H9 (cell line): ENCODE measurements at regions not wholly inside any gene's neighbourhood (a gene's known extent, or its start where the extent isn't known, plus 50 kb on each side); places are given as distances from the start of the nearest gene placed in this dataset.

ENCODE experiments used
- DNase-seq: peaks from one replicate; pipeline ENCODE4 v3.0.0-alpha.2; 2017
- H2AFZ ChIP-seq: one replicate; pipeline ENCODE4 v1.6.1; 2013; ENCODE audit warnings: mild to moderate bottlenecking, low read length, control low read depth, moderate library complexity
- H2AK5ac ChIP-seq: 2 replicates; pipeline ENCODE4 v1.6.1; 2013; ENCODE audit warnings: low read length, control low read depth, mixed read lengths; ENCODE audit not compliant: insufficient read length
- H2BK120ac ChIP-seq: one replicate; pipeline ENCODE4 v1.6.1; 2013; ENCODE audit warnings: low read depth, mild to moderate bottlenecking, low read length, control low read depth, inconsistent platforms; ENCODE audit not compliant: poor library complexity, severe bottlenecking
- H2BK12ac ChIP-seq: 2 replicates; pipeline ENCODE4 v1.6.1; 2013; ENCODE audit warnings: low read length, control low read depth, mixed read lengths, low read depth; ENCODE audit not compliant: insufficient read length
- H2BK15ac ChIP-seq: 2 replicates; pipeline ENCODE4 v1.6.1; 2013; ENCODE audit warnings: low read depth, low read length, control low read depth
- H2BK20ac ChIP-seq: one replicate; pipeline ENCODE4 v1.6.1; 2013; ENCODE audit warnings: low read depth, mild to moderate bottlenecking, low read length, control low read depth, inconsistent platforms; ENCODE audit not compliant: poor library complexity, severe bottlenecking
- H2BK5ac ChIP-seq: 2 replicates; pipeline ENCODE4 v1.6.1; 2013; ENCODE audit warnings: low read length, control low read depth, mixed read lengths; ENCODE audit not compliant: insufficient read length
- H3K14ac ChIP-seq: 2 replicates; pipeline ENCODE4 v1.6.1; 2013; ENCODE audit warnings: low read length, control low read depth; ENCODE audit not compliant: insufficient read depth
- H3K18ac ChIP-seq: 2 replicates; pipeline ENCODE4 v1.6.1; 2013; ENCODE audit warnings: low read depth, mild to moderate bottlenecking, mixed read lengths, low read length, control low read depth; ENCODE audit not compliant: insufficient read length
- H3K23ac ChIP-seq: 2 replicates; pipeline ENCODE4 v1.6.1; 2013; ENCODE audit warnings: low read length, control low read depth, mixed read lengths, low read depth; ENCODE audit not compliant: insufficient read length
- H3K23me2 ChIP-seq: 2 replicates; pipeline ENCODE4 v1.6.1; 2013; ENCODE audit warnings: low read depth, mild to moderate bottlenecking, mixed read lengths, low read length, control low read depth; ENCODE audit not compliant: insufficient read length, poor library complexity, severe bottlenecking
- H3K27ac ChIP-seq: 2 replicates; pipeline ENCODE4 v1.5.1; 2013; ENCODE audit warnings: low read length, control low read depth, mixed read lengths, low read depth; ENCODE audit not compliant: insufficient read length
- H3K27me3 ChIP-seq: 2 replicates; pipeline ENCODE4 v1.6.1; 2013; ENCODE audit warnings: low read length, control low read depth, inconsistent platforms; ENCODE audit not compliant: insufficient read depth
- H3K4ac ChIP-seq: 2 replicates; pipeline ENCODE4 v1.6.1; 2013; ENCODE audit warnings: low read depth, mild to moderate bottlenecking, control low read depth, inconsistent platforms, low read length, moderate library complexity
- H3K4me1 ChIP-seq: 2 replicates; pipeline ENCODE4 v1.6.1; 2013; ENCODE audit warnings: low read length, control low read depth, inconsistent platforms; ENCODE audit not compliant: insufficient read depth
- H3K4me2 ChIP-seq: 2 replicates; pipeline ENCODE4 v1.6.1; 2013; ENCODE audit warnings: low read length, control low read depth, mixed read lengths; ENCODE audit not compliant: insufficient read length, insufficient read depth
- H3K56ac ChIP-seq: 2 replicates; pipeline ENCODE4 v1.6.1; 2013; ENCODE audit warnings: low read depth, mild to moderate bottlenecking, mixed read lengths, low read length, control low read depth; ENCODE audit not compliant: insufficient read length
- H3K79me1 ChIP-seq: 2 replicates; pipeline ENCODE4 v1.6.1; 2013; ENCODE audit warnings: low read depth, mild to moderate bottlenecking, moderate library complexity, low read length, control low read depth, inconsistent platforms; ENCODE audit not compliant: insufficient read depth, poor library complexity, severe bottlenecking
- H3K79me2 ChIP-seq: 2 replicates; pipeline ENCODE4 v1.6.1; 2013; ENCODE audit warnings: low read length, control low read depth, inconsistent platforms; ENCODE audit not compliant: insufficient read depth
- H3K9ac ChIP-seq: 2 replicates; pipeline ENCODE4 v1.6.1; 2013; ENCODE audit warnings: low read length, control low read depth, mixed read lengths; ENCODE audit not compliant: insufficient read length; ENCODE audit errors: extremely low read depth
- H3K9me3 ChIP-seq: one replicate; pipeline ENCODE4 v1.6.1; 2013; ENCODE audit warnings: low read depth, low read length, inconsistent platforms; ENCODE audit not compliant: control insufficient read depth
- H3T11ph ChIP-seq: one replicate; pipeline ENCODE4 v1.6.1; 2013; ENCODE audit warnings: mild to moderate bottlenecking, low read length, control low read depth, inconsistent platforms
- H4K20me1 ChIP-seq: one replicate; pipeline ENCODE4 v1.6.1; 2013; ENCODE audit not compliant: control insufficient read depth, insufficient read length, insufficient read depth
- H4K5ac ChIP-seq: 2 replicates; pipeline ENCODE4 v1.6.1; 2013; ENCODE audit warnings: low read depth, mild to moderate bottlenecking, mixed read lengths, low read length, control low read depth; ENCODE audit not compliant: insufficient read length
- H4K8ac ChIP-seq: replicated peaks from 2 replicates; pipeline ENCODE4 v1.6.1; 2013; ENCODE audit warnings: low read length, control low read depth, mixed read lengths, low read depth; ENCODE audit not compliant: insufficient read length
- H4K91ac ChIP-seq: 2 replicates; pipeline ENCODE4 v1.6.1; 2013; ENCODE audit warnings: low read depth, mild to moderate bottlenecking, moderate library complexity, mixed read lengths, low read length, control low read depth; ENCODE audit not compliant: insufficient read length
- H3K27ac Mint-ChIP-seq, 3 experiments: 2 replicates in 2 of 3; 3 replicates in 1 of 3; pipeline ENCODE4 v1.8.0; 2020 to 2021; ENCODE audit warnings: mixed read lengths in 3 of 3, mild to moderate bottlenecking in 1 of 3, moderate library complexity in 1 of 3
- H3K27me3 Mint-ChIP-seq: 2 replicates; pipeline ENCODE4 v1.8.0; 2021; ENCODE audit warnings: low read depth, mild to moderate bottlenecking, moderate library complexity, mixed read lengths
- H3K36me3 Mint-ChIP-seq, 3 experiments: 2 replicates in 2 of 3; 3 replicates in 1 of 3; pipeline ENCODE4 v1.8.0; 2020 to 2021; ENCODE audit warnings: low read depth in 3 of 3, mixed read lengths in 3 of 3; ENCODE audit not compliant: insufficient read depth in 1 of 3
- H3K4me1 Mint-ChIP-seq, 2 experiments: 2 replicates each; pipeline ENCODE4 v1.8.0; 2020; ENCODE audit warnings: mixed read lengths in 2 of 2
- H3K4me3 Mint-ChIP-seq, 2 experiments: 2 replicates in 1 of 2; 3 replicates in 1 of 2; pipeline ENCODE4 v1.8.0; 2020 to 2021; ENCODE audit warnings: mild to moderate bottlenecking in 2 of 2, mixed read lengths in 2 of 2, moderate library complexity in 1 of 2
- H3K9me3 Mint-ChIP-seq, 2 experiments: 2 replicates in 1 of 2; 3 replicates in 1 of 2; pipeline ENCODE4 v1.8.0; 2020; ENCODE audit warnings: mild to moderate bottlenecking in 2 of 2, mixed read lengths in 2 of 2, moderate library complexity in 1 of 2
- WGBS: extraction: QIAGEN DNeasy Blood & Tissue Kit; methylation state at CpG from one replicate; pipeline ENCODE4 v1.1.7; 2013; ENCODE audit warnings: missing lambda C conversion rate, low lambda C conversion rate, mixed read lengths; ENCODE audit not compliant: insufficient read length; ENCODE audit errors: extremely low coverage; 5-methylcytosine and 5-hydroxymethylcytosine counted together
- TF ChIP-seq, protein P1 (sequence below): fragments of 200-600 bp; sonication (generic); conservative IDR thresholded peaks from 3 replicates; pipeline ENCODE4 v1.8.0; 2021; ENCODE audit warnings: antibody characterized with exemption, mild to moderate bottlenecking

DNA sequence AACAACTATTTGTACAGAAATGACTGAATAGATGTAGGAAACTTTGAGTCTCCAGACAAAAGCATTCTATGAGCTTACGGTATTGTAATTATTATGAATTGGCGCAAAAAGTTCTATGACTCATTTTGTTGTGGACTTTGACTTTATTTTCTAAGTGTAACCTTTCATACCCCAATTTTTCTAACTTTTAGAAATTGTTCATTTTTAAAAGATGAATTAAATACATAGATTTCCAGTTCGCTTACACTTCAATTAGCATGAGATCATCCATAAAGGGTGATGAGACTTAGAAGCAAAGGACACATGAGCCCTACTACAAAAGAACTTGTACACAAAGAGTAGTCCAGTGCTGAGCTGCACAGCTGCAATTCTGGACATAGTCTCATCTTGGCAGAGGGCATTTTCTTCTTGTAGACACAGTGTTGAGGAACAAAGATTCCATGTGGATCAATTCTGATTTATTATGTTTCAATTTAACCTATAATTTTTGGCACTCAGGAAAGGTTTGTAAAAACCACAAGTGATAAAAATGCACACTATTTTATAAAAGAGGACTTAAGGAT is 431.1 kb downstream of the LRRIQ3 start:
- no peaks in the 10 kb centered on the region for H3K27me3 Mint-ChIP-seq
- WGBS, result no CpG with 5 or more reads among the region's 3 CpGs
- Histone ChIP-seq H3K4me2 (no peak overlapping the region), H3K9me3 (no peaks in the 10 kb centered on the region), H3K27ac (no peak overlapping the region), H3K9ac (no peak overlapping the region), H3K4ac (no peak overlapping the region), H4K5ac (no peak overlapping the region), H2AK5ac (no peak overlapping the region), H4K91ac (no peak overlapping the region), H2BK120ac (no peak overlapping the region), H2BK12ac (no peak overlapping the region), H2BK15ac (no peak overlapping the region), H3K56ac (no peak overlapping the region), H3K23ac (no peak overlapping the region), H2BK20ac (no peak overlapping the region), H3K79me2 (no peaks in the 10 kb centered on the region), H3K14ac (no peak overlapping the region), H3T11ph (no peak overlapping the region), H2AFZ (no peak overlapping the region), H3K18ac (no peak overlapping the region), H3K23me2 (no peaks in the 10 kb centered on the region), H4K8ac (no peak overlapping the region), H3K4me1 (no peaks in the 10 kb centered on the region), H2BK5ac (no peak overlapping the region), H3K79me1 (no peaks in the 10 kb centered on the region), H4K20me1 (no peaks in the 10 kb centered on the region), H3K27me3 (no peaks in the 10 kb centered on the region)
- no peak for DNase-seq
- TF ChIP-seq, protein P1, sequence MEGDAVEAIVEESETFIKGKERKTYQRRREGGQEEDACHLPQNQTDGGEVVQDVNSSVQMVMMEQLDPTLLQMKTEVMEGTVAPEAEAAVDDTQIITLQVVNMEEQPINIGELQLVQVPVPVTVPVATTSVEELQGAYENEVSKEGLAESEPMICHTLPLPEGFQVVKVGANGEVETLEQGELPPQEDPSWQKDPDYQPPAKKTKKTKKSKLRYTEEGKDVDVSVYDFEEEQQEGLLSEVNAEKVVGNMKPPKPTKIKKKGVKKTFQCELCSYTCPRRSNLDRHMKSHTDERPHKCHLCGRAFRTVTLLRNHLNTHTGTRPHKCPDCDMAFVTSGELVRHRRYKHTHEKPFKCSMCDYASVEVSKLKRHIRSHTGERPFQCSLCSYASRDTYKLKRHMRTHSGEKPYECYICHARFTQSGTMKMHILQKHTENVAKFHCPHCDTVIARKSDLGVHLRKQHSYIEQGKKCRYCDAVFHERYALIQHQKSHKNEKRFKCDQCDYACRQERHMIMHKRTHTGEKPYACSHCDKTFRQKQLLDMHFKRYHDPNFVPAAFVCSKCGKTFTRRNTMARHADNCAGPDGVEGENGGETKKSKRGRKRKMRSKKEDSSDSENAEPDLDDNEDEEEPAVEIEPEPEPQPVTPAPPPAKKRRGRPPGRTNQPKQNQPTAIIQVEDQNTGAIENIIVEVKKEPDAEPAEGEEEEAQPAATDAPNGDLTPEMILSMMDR, result no peak
- H3K36me3 Mint-ChIP-seq, result no peaks in the 10 kb centered on the region
- no peaks in the 10 kb centered on the region for H3K9me3 Mint-ChIP-seq
- H3K4me1 Mint-ChIP-seq, result 0 out of 4 replicates have a peak, but pooled peaks cover 0 to 2% of the 10 kb centered on the region in 2 experiments
- no peak overlapping the region for H3K27ac Mint-ChIP-seq
- no peak overlapping the region for H3K4me3 Mint-ChIP-seq
